Middle frontal gyrus (tissue), 1 donor: ENCODE measurements at regions not wholly inside any gene's neighbourhood (a gene's known extent, or its start where the extent isn't known, plus 50 kb on each side); places are given as distances from the start of the nearest gene placed in this dataset.
"Not testable (repeated sequence)": the region's sequence is repeated elsewhere in the genome, so short reads cannot be mapped to it uniquely, and the experiment has no call there.

Source experiments
- DNase-seq: peaks from one replicate; pipeline ENCODE4 v3.0.0-alpha.2; 2015; ENCODE audit warnings: low spot score; ENCODE audit errors: extremely low spot score

DNA sequence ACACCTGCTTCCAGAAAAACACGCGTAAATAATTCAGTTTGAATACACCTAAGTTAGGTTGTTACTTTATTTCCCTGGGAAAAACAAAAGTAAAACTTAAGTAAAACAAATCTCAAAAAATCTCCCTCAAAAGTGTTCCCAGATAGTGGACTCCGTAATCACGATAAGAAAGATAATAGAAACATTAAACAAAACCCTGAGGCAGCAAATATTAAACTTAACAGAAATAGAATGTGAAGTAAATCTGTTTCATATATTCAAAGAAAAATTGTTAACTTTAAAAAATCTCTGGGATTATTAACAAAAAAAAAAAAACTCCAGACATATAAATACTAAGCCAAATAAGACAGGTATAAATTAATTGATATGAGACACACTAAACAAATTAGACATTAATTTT lies 743.2 kb upstream of the NCAM2 start:
- DNase-seq = no peak

DNA sequence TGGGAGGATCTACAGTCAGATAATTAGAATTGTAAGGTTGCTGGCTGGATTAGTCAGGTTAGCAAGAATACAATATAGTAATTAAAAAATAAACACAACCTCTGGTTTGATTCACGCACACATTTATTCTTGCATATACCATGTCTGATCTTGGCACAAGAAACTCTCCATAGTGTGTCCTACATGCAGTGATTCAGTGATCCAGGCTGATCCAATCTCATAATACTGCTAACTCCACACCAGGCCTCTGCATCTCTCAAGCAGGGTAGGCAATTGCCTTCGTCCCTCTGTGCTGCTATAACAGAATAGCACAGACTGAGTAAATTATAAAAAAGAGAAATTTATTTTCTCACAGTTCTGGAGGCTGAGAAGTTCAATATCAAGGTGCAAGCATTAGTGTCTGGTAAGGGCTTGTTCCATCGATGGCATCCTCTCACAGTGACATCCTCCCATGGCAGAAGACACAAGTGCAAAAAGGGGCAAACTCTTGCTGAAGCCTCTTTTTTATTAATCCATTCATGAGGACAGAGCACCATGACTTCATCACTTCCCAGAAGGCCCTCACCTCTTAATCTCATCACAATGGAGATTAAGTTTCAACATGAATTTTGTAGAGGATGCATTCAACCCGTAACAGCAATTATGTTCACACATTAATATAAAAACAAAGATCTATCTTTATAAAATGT lies 741.0 kb upstream of the NCAM2 start:
- no peak for DNase-seq

GRCh38 chr21:20258542-20258941 lies 739.7 kb upstream of the NCAM2 start:
- DNase-seq = no peak

GRCh38 chr21:20259031-20259867 lies 739.0 kb upstream of the NCAM2 start:
- DNase-seq = no peak

GRCh38 chr21:20260124-20260523 lies 738.1 kb upstream of the NCAM2 start:
- no peak for DNase-seq

DNA sequence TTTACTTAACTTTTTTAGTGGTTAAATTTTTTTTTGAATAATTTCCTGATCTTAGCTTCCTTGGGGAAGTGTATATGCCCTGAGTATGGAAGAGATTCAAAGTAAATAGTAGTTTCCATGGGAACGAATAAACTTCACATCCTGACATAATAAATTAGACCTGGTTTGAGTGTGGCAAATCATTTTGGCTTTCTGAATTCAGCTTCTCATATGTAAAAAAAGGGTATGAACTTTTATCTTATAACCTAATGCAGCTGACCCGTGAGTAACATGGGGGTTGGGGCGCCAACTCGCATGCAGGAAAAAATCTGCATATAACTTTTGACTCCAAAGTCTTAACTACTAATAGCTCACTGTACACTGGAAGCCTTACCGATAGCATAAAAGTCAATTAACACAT lies 736.8 kb upstream of the NCAM2 start:
- no peak for DNase-seq

GRCh38 chr21:20265707-20266440 lies 732.3 kb upstream of the NCAM2 start:
- no peak for DNase-seq

- DNase-seq = no peak
Measured at GRCh38 chr21:20266441-20266710, 731.8 kb upstream of the NCAM2 start.

DNA sequence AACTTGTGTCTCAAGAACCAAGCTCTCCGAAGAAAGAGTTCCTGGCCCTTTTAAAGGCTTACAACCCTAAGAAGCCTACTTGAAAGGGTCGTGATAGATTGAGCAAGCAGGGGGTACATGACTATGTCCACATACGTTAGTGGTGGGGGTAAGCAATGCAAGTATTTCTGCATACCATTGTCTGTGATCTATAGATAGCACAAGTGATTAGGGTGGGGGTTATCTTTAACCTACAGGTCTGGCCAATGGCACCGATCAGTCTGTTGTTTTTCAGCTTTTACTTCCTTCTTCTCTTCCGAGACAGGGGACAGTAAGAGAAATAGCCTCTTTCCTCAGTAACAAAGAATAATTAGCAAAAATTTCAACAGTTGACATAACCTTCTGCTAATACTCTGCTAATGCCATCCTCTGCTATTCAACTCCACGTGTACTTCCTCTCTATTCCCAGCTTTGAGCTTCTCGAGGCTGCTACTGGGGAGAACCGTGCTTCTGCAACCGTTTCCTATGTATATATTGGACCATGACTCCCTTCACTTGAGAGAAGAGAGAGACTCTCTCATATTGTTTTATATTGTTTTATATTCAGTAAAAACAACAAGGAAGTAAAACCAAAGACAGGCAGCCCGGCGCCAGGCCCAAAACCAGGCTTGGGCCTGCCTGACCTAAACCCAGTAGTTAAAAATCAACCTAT lies 727.7 kb upstream of the NCAM2 start:
- no peak for DNase-seq

GRCh38 chr21:20272791-20273362 lies 725.3 kb upstream of the NCAM2 start:
- DNase-seq = no peak

DNA sequence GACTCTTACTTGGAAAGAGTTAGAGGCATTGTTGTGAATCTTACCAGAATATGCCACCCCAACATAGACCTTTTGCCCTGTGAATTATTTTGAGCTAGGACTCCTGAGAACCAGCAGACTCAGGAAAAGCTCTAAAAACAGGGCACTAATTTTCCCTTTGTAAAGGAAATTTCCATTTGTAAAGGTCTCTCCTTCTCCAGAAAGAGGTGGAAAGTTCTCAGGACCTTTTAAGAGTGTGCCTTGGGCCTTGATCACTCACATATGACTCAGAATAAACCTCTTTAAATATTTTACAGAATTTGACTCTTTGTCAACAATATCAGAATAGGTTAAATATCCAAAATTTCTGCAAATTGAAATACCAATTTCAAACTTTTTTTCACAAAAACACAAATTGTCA lies 721.8 kb upstream of the NCAM2 start:
- DNase-seq = no peak

DNA sequence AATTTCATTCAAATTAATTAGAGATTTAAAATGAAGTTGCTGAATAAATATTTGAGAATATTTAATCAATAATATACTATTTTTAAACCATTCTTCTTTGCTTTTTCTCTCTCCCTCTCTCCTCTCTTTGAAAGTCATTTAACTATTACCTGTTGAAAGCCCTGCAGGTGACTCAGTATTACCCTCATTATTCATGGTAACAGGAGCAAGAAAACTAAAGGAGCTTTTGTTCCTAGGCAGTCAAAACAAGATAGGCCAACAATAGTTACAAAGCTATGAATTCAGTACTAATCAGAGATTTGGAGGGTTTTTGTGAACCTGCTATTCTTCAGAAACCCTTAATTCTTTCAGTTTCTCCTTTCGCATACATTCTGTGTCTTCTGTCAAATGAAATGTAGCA lies 721.3 kb upstream of the NCAM2 start:
- DNase-seq = no peak

GRCh38 chr21:20283836-20284235 lies 714.4 kb upstream of the NCAM2 start:
- peak; percentile 17 for DNase-seq

DNA sequence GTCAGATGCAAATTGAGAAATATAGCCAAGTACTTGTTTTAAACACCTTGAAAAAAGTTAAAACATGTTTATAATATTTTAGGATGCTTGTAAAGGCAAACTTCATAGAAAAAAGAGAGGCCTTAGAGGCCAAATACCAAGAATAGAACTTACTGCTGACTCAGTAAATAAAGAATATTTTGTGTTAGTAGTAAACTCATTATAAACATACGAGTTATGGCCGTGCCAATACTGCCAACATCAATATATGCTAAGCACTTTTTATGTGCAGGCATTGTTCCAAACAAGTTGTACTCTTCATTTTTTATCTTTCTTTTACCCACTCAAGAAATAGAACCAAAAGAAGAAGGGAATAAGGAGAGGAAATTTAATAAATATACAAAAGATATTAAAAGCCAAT lies 705.9 kb upstream of the NCAM2 start:
- no peak for DNase-seq

- DNase-seq = not testable (repeated sequence)
Measured at GRCh38 chr21:20292854-20293253, 705.4 kb upstream of the NCAM2 start.

DNA sequence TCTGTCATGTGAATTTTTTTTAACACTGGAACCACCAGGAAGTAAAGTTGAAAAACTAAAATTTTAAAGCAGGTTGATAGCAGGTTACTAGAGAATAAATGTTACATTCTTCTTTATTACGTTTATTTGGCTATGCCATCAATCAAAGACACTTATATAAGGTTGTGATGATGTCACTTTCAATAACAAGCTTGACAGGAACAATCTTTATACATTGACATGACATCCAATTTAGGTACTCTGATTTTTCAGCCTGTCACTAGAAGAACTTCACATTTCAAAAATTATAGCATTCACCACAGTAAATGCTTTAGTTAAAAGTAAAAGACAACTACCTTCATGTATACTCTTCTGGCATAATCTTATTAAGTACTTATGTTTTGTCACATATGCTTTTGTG lies 696.8 kb upstream of the NCAM2 start:
- no peak for DNase-seq

- no peak for DNase-seq
Measured at GRCh38 chr21:20302084-20302483, 696.1 kb upstream of the NCAM2 start.

DNA sequence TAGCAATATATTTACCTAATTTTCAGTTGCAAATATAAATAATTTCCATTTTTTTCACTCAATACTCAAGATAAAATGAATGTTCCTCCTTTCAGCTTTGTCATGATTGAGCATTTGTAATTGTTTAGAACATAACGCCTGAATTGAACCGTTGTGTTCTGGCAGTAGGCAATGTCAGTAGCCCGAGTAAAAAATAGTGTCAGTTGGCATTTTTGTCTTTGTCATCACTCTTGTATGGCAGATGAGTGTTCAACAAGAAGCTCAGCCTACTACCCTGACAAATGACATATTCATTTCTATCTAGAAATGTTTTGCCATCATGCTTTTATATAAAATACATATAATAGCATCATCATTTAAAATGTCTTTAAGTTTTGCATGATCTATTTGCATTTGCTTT lies 691.4 kb upstream of the NCAM2 start:
- no peak for DNase-seq

- DNase-seq = no peak
Measured at GRCh38 chr21:20308586-20309315, 689.5 kb upstream of the NCAM2 start.

DNA sequence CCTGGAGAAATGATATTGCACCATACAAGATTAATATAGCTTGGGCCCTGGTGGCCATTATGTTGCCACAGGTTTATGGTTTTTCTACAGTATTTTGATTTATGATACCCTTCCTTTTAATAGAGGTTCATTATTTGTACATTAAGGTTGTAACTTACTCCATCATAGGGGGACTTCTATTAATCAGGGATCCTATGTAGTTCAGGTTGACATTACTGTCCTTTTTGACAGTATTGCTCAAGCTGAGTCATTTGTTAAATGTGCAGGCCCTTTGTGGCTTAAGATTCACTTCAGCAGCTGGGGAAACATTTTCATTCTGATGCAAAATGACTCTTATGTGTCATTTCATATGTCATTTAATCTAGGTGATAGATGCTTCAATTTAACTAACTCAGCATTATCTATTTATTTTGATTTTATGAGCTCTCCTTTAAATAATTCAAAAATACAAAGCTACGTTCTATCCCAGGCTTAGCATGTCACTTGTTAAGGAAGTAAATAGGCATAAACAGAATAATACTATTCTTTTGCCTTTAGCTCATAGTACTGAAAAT lies 686.9 kb upstream of the NCAM2 start:
- DNase-seq = no peak

- DNase-seq = no peak
Measured at GRCh38 chr21:20313013-20313412, 685.2 kb upstream of the NCAM2 start.
